Keratinocyte (primary cell): ENCODE measurements at regions not wholly inside any gene's neighbourhood (a gene's known extent, or its start where the extent isn't known, plus 50 kb on each side); places are given as distances from the start of the nearest gene placed in this dataset.

Experiments
- EZH2 ChIP-seq: IDR thresholded peaks from one replicate; pipeline ENCODE4 v1.6.1; 2012; ENCODE audit warnings: inconsistent platforms, mild to moderate bottlenecking, low read length, moderate library complexity
- TF ChIP-seq, protein P1 (sequence below), 3 experiments: IDR thresholded peaks in 1 of 3; conservative IDR thresholded peaks in 1 of 3; optimal IDR thresholded peaks in 1 of 3; 2 replicates in 2 of 3; 3 replicates in 1 of 3; pipeline versions ENCODE3 to v1.5.1; 2011; ENCODE audit warnings: low read length in 3 of 3, mild to moderate bottlenecking in 3 of 3, moderate library complexity in 2 of 3, control low read depth in 1 of 3, inconsistent platforms in 1 of 3; ENCODE audit not compliant: insufficient read depth in 2 of 3; ENCODE audit errors: extremely low read depth in 1 of 3

DNA sequence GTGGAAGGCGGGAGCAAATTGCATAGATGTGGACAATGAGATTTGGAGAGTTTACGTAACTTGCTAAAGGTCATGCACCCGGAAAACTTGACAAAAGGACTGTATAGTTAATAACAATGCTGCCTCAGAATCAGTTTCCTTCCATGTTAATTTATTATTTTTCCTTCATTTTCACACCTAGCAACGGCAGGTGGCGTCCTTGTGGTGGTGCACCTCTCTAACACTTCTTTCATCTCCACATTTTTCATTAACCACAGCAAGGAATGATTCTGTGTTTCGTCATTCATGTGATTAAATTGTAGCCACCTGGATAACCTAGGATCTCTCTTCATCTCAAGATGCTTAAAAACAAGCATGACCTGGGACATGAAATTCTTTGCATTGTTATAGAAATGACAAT, 2133.0 kb downstream of the NCAM2 start:
- no peak for TF ChIP-seq EZH2
- TF ChIP-seq, protein P1, sequence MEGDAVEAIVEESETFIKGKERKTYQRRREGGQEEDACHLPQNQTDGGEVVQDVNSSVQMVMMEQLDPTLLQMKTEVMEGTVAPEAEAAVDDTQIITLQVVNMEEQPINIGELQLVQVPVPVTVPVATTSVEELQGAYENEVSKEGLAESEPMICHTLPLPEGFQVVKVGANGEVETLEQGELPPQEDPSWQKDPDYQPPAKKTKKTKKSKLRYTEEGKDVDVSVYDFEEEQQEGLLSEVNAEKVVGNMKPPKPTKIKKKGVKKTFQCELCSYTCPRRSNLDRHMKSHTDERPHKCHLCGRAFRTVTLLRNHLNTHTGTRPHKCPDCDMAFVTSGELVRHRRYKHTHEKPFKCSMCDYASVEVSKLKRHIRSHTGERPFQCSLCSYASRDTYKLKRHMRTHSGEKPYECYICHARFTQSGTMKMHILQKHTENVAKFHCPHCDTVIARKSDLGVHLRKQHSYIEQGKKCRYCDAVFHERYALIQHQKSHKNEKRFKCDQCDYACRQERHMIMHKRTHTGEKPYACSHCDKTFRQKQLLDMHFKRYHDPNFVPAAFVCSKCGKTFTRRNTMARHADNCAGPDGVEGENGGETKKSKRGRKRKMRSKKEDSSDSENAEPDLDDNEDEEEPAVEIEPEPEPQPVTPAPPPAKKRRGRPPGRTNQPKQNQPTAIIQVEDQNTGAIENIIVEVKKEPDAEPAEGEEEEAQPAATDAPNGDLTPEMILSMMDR (optimal IDR thresholded peaks at IDR 0.05 in 1 of 3, IDR thresholded peaks at IDR 0.05 in 1 of 3, conservative IDR thresholded peaks at IDR 0.05 in 1 of 3; ENCODE audit: extremely low read depth in 1 of 3, insufficient read depth in 2 of 3, low read length in 3 of 3) = no peak
